ENCODE measurements at regions not wholly inside any gene's neighbourhood (a gene's known extent, or its start where the extent isn't known, plus 50 kb on each side); places are given as distances from the start of the nearest gene placed in this dataset.

- Histone ChIP-seq H4K5ac (ENCODE audit: low read length) (no peak overlapping the region), H3K4me3 (ENCODE audit: low read length) (no peak overlapping the region), H3K79me1 (ENCODE audit: low read length) (no peaks in the 10 kb centered on the region), H3K18ac (ENCODE audit: low read length) (no peak overlapping the region), H3K56ac (ENCODE audit: low read length) (peak overlapping the region; percentile 56), H3K4me1 (ENCODE audit: control insufficient read depth, low read depth, low read length) (no peaks in the 10 kb centered on the region), H3K23ac (ENCODE audit: low read length) (no peak overlapping the region), H3K9ac (ENCODE audit: low read length) (no peak overlapping the region), H2BK5ac (ENCODE audit: low read length) (no peak overlapping the region), H4K8ac (ENCODE audit: low read depth, low read length) (no peak overlapping the region), H2BK120ac (ENCODE audit: low read depth, low read length) (no peak overlapping the region), H3K27ac (ENCODE audit: low read depth, low read length) (no peak overlapping the region), H3K27me3 (ENCODE audit: insufficient read depth, low read length, poor library complexity) (no peaks in the 10 kb centered on the region), H2BK15ac (replicated peaks; ENCODE audit: low read depth) (no peak overlapping the region), H3K36me3 (ENCODE audit: control insufficient read depth, insufficient read depth, low read length) (no peaks in the 10 kb centered on the region), H2AK5ac (ENCODE audit: low read length) (no peak overlapping the region), H3K4ac (ENCODE audit: low read depth, low read length) (no peak overlapping the region), H3K4me2 (ENCODE audit: low read length) (no peak overlapping the region), H3K79me2 (ENCODE audit: control insufficient read depth, insufficient read depth, low read length) (no peaks in the 10 kb centered on the region)
- DNase-seq: no peak
- no CpG with 5 or more reads among the region's 8 CpGs for WGBS (ENCODE audit: extremely low coverage, insufficient coverage, low lambda C conversion rate)
Measured at GRCh38 chr1:175881246-175881976, 138.0 kb upstream of the TNR start.

- Histone ChIP-seq H3K79me1 (ENCODE audit: low read length) (no peaks in the 10 kb centered on the region), H3K18ac (ENCODE audit: low read length) (no peak overlapping the region), H3K79me2 (ENCODE audit: control insufficient read depth, insufficient read depth, low read length) (no peaks in the 10 kb centered on the region), H4K5ac (ENCODE audit: low read length) (no peak overlapping the region), H2BK5ac (ENCODE audit: low read length) (no peak overlapping the region), H3K4ac (ENCODE audit: low read depth, low read length) (no peak overlapping the region), H3K4me1 (ENCODE audit: control insufficient read depth, low read depth, low read length) (no peaks in the 10 kb centered on the region), H3K4me2 (ENCODE audit: low read length) (no peak overlapping the region), H2BK15ac (replicated peaks; ENCODE audit: low read depth) (no peak overlapping the region), H3K27me3 (ENCODE audit: insufficient read depth, low read length, poor library complexity) (no peaks in the 10 kb centered on the region), H4K8ac (ENCODE audit: low read depth, low read length) (no peak overlapping the region), H2BK120ac (ENCODE audit: low read depth, low read length) (no peak overlapping the region), H3K9ac (ENCODE audit: low read length) (no peak overlapping the region), H3K36me3 (ENCODE audit: control insufficient read depth, insufficient read depth, low read length) (no peaks in the 10 kb centered on the region), H3K23ac (ENCODE audit: low read length) (no peak overlapping the region), H3K27ac (ENCODE audit: low read depth, low read length) (no peak overlapping the region), H2AK5ac (ENCODE audit: low read length) (no peak overlapping the region), H3K56ac (ENCODE audit: low read length) (no peak overlapping the region), H3K4me3 (ENCODE audit: low read length) (no peak overlapping the region)
- no CpG with 5 or more reads among the region's 8 CpGs for WGBS (ENCODE audit: extremely low coverage, insufficient coverage, low lambda C conversion rate)
- DNase-seq: no peak
Measured at GRCh38 chr1:175878775-175879174, 135.4 kb upstream of the TNR start.

GRCh38 chr1:175877939-175878737 is 134.7 kb upstream of the TNR start:
- no peaks in the 10 kb centered on the region for H3K36me3 ChIP-seq (ENCODE audit: control insufficient read depth, insufficient read depth, low read length)
- H2BK15ac ChIP-seq (replicated peaks; ENCODE audit: low read depth): no peak overlapping the region
- H3K4me1 ChIP-seq (ENCODE audit: control insufficient read depth, low read depth, low read length): peaks cover under 1% of the 10 kb centered on the region
- no peaks in the 10 kb centered on the region for H3K79me1 ChIP-seq (ENCODE audit: low read length)
- H2BK120ac ChIP-seq (ENCODE audit: low read depth, low read length): no peak overlapping the region
- no peak overlapping the region for H3K23ac ChIP-seq (ENCODE audit: low read length)
- no peak overlapping the region for H2BK5ac ChIP-seq (ENCODE audit: low read length)
- WGBS (ENCODE audit: extremely low coverage, insufficient coverage, low lambda C conversion rate): no CpG with 5 or more reads among the region's 20 CpGs
- H3K18ac ChIP-seq (ENCODE audit: low read length): no peak overlapping the region
- H2AK5ac ChIP-seq (ENCODE audit: low read length): no peak overlapping the region
- H3K27me3 ChIP-seq (ENCODE audit: insufficient read depth, low read length, poor library complexity): no peaks in the 10 kb centered on the region
- H3K56ac ChIP-seq (ENCODE audit: low read length): no peak overlapping the region
- no peak overlapping the region for H3K9ac ChIP-seq (ENCODE audit: low read length)
- H3K4me2 ChIP-seq (ENCODE audit: low read length): no peak overlapping the region
- H3K4me3 ChIP-seq (ENCODE audit: low read length): no peak overlapping the region
- H4K8ac ChIP-seq (ENCODE audit: low read depth, low read length): no peak overlapping the region
- H3K79me2 ChIP-seq (ENCODE audit: control insufficient read depth, insufficient read depth, low read length): no peaks in the 10 kb centered on the region
- H3K4ac ChIP-seq (ENCODE audit: low read depth, low read length): no peak overlapping the region
- DNase-seq: no peak
- no peak overlapping the region for H4K5ac ChIP-seq (ENCODE audit: low read length)
- H3K27ac ChIP-seq (ENCODE audit: low read depth, low read length): no peak overlapping the region

GRCh38 chr1:175875556-175875955 is 132.2 kb upstream of the TNR start:
- Histone ChIP-seq H3K23ac (ENCODE audit: low read length) (no peak overlapping the region), H4K8ac (ENCODE audit: low read depth, low read length) (no peak overlapping the region), H2AK5ac (ENCODE audit: low read length) (no peak overlapping the region), H3K27me3 (ENCODE audit: insufficient read depth, low read length, poor library complexity) (no peaks in the 10 kb centered on the region), H3K79me1 (ENCODE audit: low read length) (no peaks in the 10 kb centered on the region), H4K5ac (ENCODE audit: low read length) (peak overlapping the region; percentile 6), H3K9ac (ENCODE audit: low read length) (no peak overlapping the region), H3K18ac (ENCODE audit: low read length) (no peak overlapping the region), H2BK5ac (ENCODE audit: low read length) (no peak overlapping the region), H2BK15ac (replicated peaks; ENCODE audit: low read depth) (no peak overlapping the region), H3K56ac (ENCODE audit: low read length) (no peak overlapping the region), H3K4ac (ENCODE audit: low read depth, low read length) (no peak overlapping the region), H2BK120ac (ENCODE audit: low read depth, low read length) (no peak overlapping the region), H3K4me1 (ENCODE audit: control insufficient read depth, low read depth, low read length) (peaks cover 1% of the 10 kb centered on the region), H3K27ac (ENCODE audit: low read depth, low read length) (no peak overlapping the region), H3K4me3 (ENCODE audit: low read length) (no peak overlapping the region), H3K36me3 (ENCODE audit: control insufficient read depth, insufficient read depth, low read length) (no peaks in the 10 kb centered on the region), H3K79me2 (ENCODE audit: control insufficient read depth, insufficient read depth, low read length) (no peaks in the 10 kb centered on the region), H3K4me2 (ENCODE audit: low read length) (no peak overlapping the region)
- no peak for DNase-seq
- WGBS (ENCODE audit: extremely low coverage, insufficient coverage, low lambda C conversion rate): no CpG with 5 or more reads among the region's 6 CpGs

GRCh38 chr1:175874081-175874480 is 130.7 kb upstream of the TNR start:
- no peak for DNase-seq
- Histone ChIP-seq H2AK5ac (ENCODE audit: low read length) (no peak overlapping the region), H3K56ac (ENCODE audit: low read length) (no peak overlapping the region), H3K18ac (ENCODE audit: low read length) (no peak overlapping the region), H3K27ac (ENCODE audit: low read depth, low read length) (no peak overlapping the region), H2BK120ac (ENCODE audit: low read depth, low read length) (no peak overlapping the region), H3K4me3 (ENCODE audit: low read length) (no peak overlapping the region), H2BK15ac (replicated peaks; ENCODE audit: low read depth) (no peak overlapping the region), H3K23ac (ENCODE audit: low read length) (no peak overlapping the region), H4K8ac (ENCODE audit: low read depth, low read length) (no peak overlapping the region), H4K5ac (ENCODE audit: low read length) (no peak overlapping the region), H2BK5ac (ENCODE audit: low read length) (no peak overlapping the region), H3K4ac (ENCODE audit: low read depth, low read length) (no peak overlapping the region), H3K9ac (ENCODE audit: low read length) (no peak overlapping the region), H3K4me1 (ENCODE audit: control insufficient read depth, low read depth, low read length) (peaks cover 1% of the 10 kb centered on the region), H3K79me1 (ENCODE audit: low read length) (no peaks in the 10 kb centered on the region), H3K4me2 (ENCODE audit: low read length) (no peak overlapping the region), H3K36me3 (ENCODE audit: control insufficient read depth, insufficient read depth, low read length) (no peaks in the 10 kb centered on the region), H3K27me3 (ENCODE audit: insufficient read depth, low read length, poor library complexity) (no peaks in the 10 kb centered on the region), H3K79me2 (ENCODE audit: control insufficient read depth, insufficient read depth, low read length) (no peaks in the 10 kb centered on the region)
- no CpG with 5 or more reads among the region's 2 CpGs for WGBS (ENCODE audit: extremely low coverage, insufficient coverage, low lambda C conversion rate)

Measured in mesendoderm (in vitro differentiated cells).